Cardiac muscle cell (in vitro differentiated cells and primary cell): ENCODE measurements at regions not wholly inside any gene's neighbourhood (a gene's known extent, or its start where the extent isn't known, plus 50 kb on each side); places are given as distances from the start of the nearest gene placed in this dataset.
"Not testable (repeated sequence)": the region's sequence is repeated elsewhere in the genome, so short reads cannot be mapped to it uniquely, and the experiment has no call there.

Experiments
- DNase-seq, 2 donors: peaks; one replicate each; pipeline versions ENCODE4 v3.0.0 to v3.0.0-alpha.2; 2010 to 2017; ENCODE audit warnings: low read depth in 1 of 2, low spot score in 1 of 2
- H3K27ac ChIP-seq: fragments of 200-600 bp; sonication (generic); 2 replicates; pipeline ENCODE4 v1.5.1; 2016
- H3K27me3 ChIP-seq: fragments of 200-600 bp; sonication (generic); 2 replicates; pipeline ENCODE4 v1.6.0; 2016; ENCODE audit warnings: control low read depth
- H3K36me3 ChIP-seq: fragments of 200-600 bp; sonication (generic); 2 replicates; pipeline ENCODE4 v1.5.1; 2016; ENCODE audit warnings: control low read depth
- H3K4me1 ChIP-seq: fragments of 200-600 bp; sonication (generic); 2 replicates; pipeline ENCODE4 v1.8.1; 2017; ENCODE audit warnings: low read depth, mild to moderate bottlenecking, mixed run types
- H3K4me3 ChIP-seq: fragments of 200-600 bp; sonication (generic); 2 replicates; pipeline ENCODE4 v1.5.1; 2016; ENCODE audit warnings: mild to moderate bottlenecking
- H3K9me3 ChIP-seq: fragments of 200-600 bp; sonication (generic); 2 replicates; pipeline ENCODE4 v1.5.1; 2017; ENCODE audit warnings: low read depth, mild to moderate bottlenecking, control low read depth
- CTCF ChIP-seq: IDR thresholded peaks from 2 replicates; pipeline ENCODE4 v1.5.1; 2012; ENCODE audit warnings: low read depth, mild to moderate bottlenecking, low read length

GRCh38 chr1:114032271-114033215 is 53.3 kb downstream of the OLFML3 start:
- TF ChIP-seq CTCF: no peak
- no peak overlapping the region for H3K27ac ChIP-seq
- no peaks in the 10 kb centered on the region for H3K9me3 ChIP-seq
- no peaks in the 10 kb centered on the region for H3K4me1 ChIP-seq
- no peaks in the 10 kb centered on the region for H3K36me3 ChIP-seq
- H3K4me3 ChIP-seq: no peak overlapping the region
- DNase-seq: peak in 1 of 2 donors; percentile 38
- H3K27me3 ChIP-seq: peaks cover 7% of the 10 kb centered on the region

- TF ChIP-seq CTCF: peak; percentile 59
- H3K9me3 ChIP-seq: no peaks in the 10 kb centered on the region
- no peak overlapping the region for H3K27ac ChIP-seq
- DNase-seq: peak; percentile 24 to 47
- H3K36me3 ChIP-seq: no peaks in the 10 kb centered on the region
- H3K4me3 ChIP-seq: no peak overlapping the region
- H3K27me3 ChIP-seq: peaks cover 7% of the 10 kb centered on the region
- peaks cover 6% of the 10 kb centered on the region for H3K4me1 ChIP-seq
These were observed 54.0 kb downstream of the OLFML3 start for GRCh38 chr1:114033216-114033706.

GRCh38 chr1:114033961-114034360 is 54.7 kb downstream of the OLFML3 start:
- H3K27ac ChIP-seq: no peak overlapping the region
- DNase-seq: no peak
- peaks cover 7% of the 10 kb centered on the region for H3K27me3 ChIP-seq
- no peaks in the 10 kb centered on the region for H3K36me3 ChIP-seq
- H3K9me3 ChIP-seq: no peaks in the 10 kb centered on the region
- no peak for TF ChIP-seq CTCF
- peaks cover 9% of the 10 kb centered on the region for H3K4me1 ChIP-seq
- H3K4me3 ChIP-seq: no peak overlapping the region

- no peak for DNase-seq
- H3K27ac ChIP-seq: no peak overlapping the region
- H3K36me3 ChIP-seq: no peaks in the 10 kb centered on the region
- H3K4me1 ChIP-seq: peaks cover 9% of the 10 kb centered on the region
- peaks cover 7% of the 10 kb centered on the region for H3K27me3 ChIP-seq
- H3K4me3 ChIP-seq: no peak overlapping the region
- TF ChIP-seq CTCF: no peak
- H3K9me3 ChIP-seq: no peaks in the 10 kb centered on the region
These were observed 55.5 kb downstream of the OLFML3 start for GRCh38 chr1:114034567-114035303.

GRCh38 chr1:114035304-114035700 is 56.0 kb downstream of the OLFML3 start:
- H3K27ac ChIP-seq: no peak overlapping the region

GRCh38 chr1:114036841-114037630 is 57.8 kb downstream of the OLFML3 start:
- H3K27me3 ChIP-seq, DNase-seq, H3K4me1 ChIP-seq, H3K27ac ChIP-seq, H3K36me3 ChIP-seq, H3K4me3 ChIP-seq, H3K9me3 ChIP-seq: not testable (repeated sequence)

More at GRCh38 chr1:114035304-114035700, 56.0 kb downstream of the OLFML3 start:
- Histone ChIP-seq H3K27me3 (peaks cover 7% of the 10 kb centered on the region), H3K9me3 (no peaks in the 10 kb centered on the region), H3K4me1 (peaks cover 9% of the 10 kb centered on the region), H3K36me3 (no peaks in the 10 kb centered on the region), H3K4me3 (no peak overlapping the region)
- no peak for DNase-seq
- TF ChIP-seq CTCF: no peak
